Naive thymus-derived CD4-positive, alpha-beta T cell (primary cell): ENCODE measurements at regions not wholly inside any gene's neighbourhood (a gene's known extent, or its start where the extent isn't known, plus 50 kb on each side); places are given as distances from the start of the nearest gene placed in this dataset.
"Not testable (repeated sequence)": the region's sequence is repeated elsewhere in the genome, so short reads cannot be mapped to it uniquely, and the experiment has no call there.

Experiments used
- ATAC-seq: fragments of 150-1000 bp; cut with Tn5 transposase; 2 replicates; pipeline ENCODE4 v1.10.0; 2021; ENCODE audit warnings: mild to moderate bottlenecking, moderate library complexity
- CTCF ChIA-PET: fragments of 350-600 bp; sonication (Branson Sonifier 250); formaldehyde crosslinking; loops from one replicate; lab custom pipeline; 2021; ENCODE audit warnings: antibody characterized with exemption; lab: Charles Lee
- POLR2A ChIA-PET: fragments of 350-600 bp; sonication (Branson Sonifier 250); formaldehyde crosslinking; loops from one replicate; lab custom pipeline; 2021; ENCODE audit warnings: antibody characterized with exemption, inconsistent platforms; lab: Charles Lee
- DNase-seq, 9 donors: peaks; one replicate each; pipeline versions ENCODE4 v3.0.0 to v3.0.0-alpha.2; 2020 to 2022; ENCODE audit warnings: mixed read lengths in 1 of 9
- H3K27ac ChIP-seq: one replicate; pipeline ENCODE4 v1.7.0; 2013; ENCODE audit warnings: mild to moderate bottlenecking, low read depth, low read length, moderate library complexity
- H3K27me3 ChIP-seq, 2 donors: one replicate each; pipeline ENCODE4 v1.7.0; 2013; ENCODE audit warnings: low read length in 2 of 2, mild to moderate bottlenecking in 2 of 2, moderate library complexity in 2 of 2; ENCODE audit not compliant: control insufficient read depth in 2 of 2, insufficient read depth in 2 of 2
- H3K36me3 ChIP-seq, 3 experiments: 1 replicate in 2 of 3; 2 replicates in 1 of 3; pipeline ENCODE4 v1.7.0; 2013; ENCODE audit warnings: low read length in 3 of 3, mild to moderate bottlenecking in 3 of 3, moderate library complexity in 1 of 3; ENCODE audit not compliant: insufficient read depth in 3 of 3, control insufficient read depth in 2 of 3
- H3K4me1 ChIP-seq, 2 donors: one replicate each; pipeline ENCODE4 v1.7.0; 2013; ENCODE audit warnings: low read length in 2 of 2, mild to moderate bottlenecking in 2 of 2, moderate library complexity in 1 of 2; ENCODE audit not compliant: control insufficient read depth in 2 of 2, insufficient read depth in 2 of 2
- H3K4me3 ChIP-seq: 2 replicates; pipeline ENCODE4 v1.7.0; 2013; ENCODE audit warnings: mild to moderate bottlenecking, low read length
- H3K9me3 ChIP-seq, 3 experiments: 1 replicate in 2 of 3; 2 replicates in 1 of 3; pipeline ENCODE4 v1.7.0; 2013; ENCODE audit warnings: low read length in 3 of 3; ENCODE audit not compliant: control insufficient read depth in 2 of 3
- H3K27ac Mint-ChIP-seq, 9 donors: one replicate each; pipeline ENCODE4 v1.8.0; 2020 to 2022; ENCODE audit warnings: mixed read lengths in 9 of 9, mild to moderate bottlenecking in 8 of 9, moderate library complexity in 5 of 9, inconsistent platforms in 2 of 9
- H3K27me3 Mint-ChIP-seq, 5 donors: one replicate each; pipeline ENCODE4 v1.8.0; 2021 to 2022; ENCODE audit warnings: mixed read lengths in 5 of 5, mild to moderate bottlenecking in 1 of 5
- H3K36me3 Mint-ChIP-seq, 5 donors: one replicate each; pipeline ENCODE4 v1.8.0; 2020 to 2022; ENCODE audit warnings: mixed read lengths in 5 of 5, mild to moderate bottlenecking in 3 of 5, inconsistent platforms in 1 of 5
- H3K4me1 Mint-ChIP-seq, 7 donors: one replicate each; pipeline ENCODE4 v1.8.0; 2020 to 2022; ENCODE audit warnings: mixed read lengths in 7 of 7, mild to moderate bottlenecking in 3 of 7, inconsistent platforms in 1 of 7
- H3K4me3 Mint-ChIP-seq, 10 donors: one replicate each; pipeline ENCODE4 v1.8.0; 2020 to 2022; ENCODE audit warnings: mild to moderate bottlenecking in 10 of 10, mixed read lengths in 10 of 10, moderate library complexity in 6 of 10, inconsistent platforms in 2 of 10
- H3K9me3 Mint-ChIP-seq, 11 donors: one replicate each; pipeline ENCODE4 v1.8.0; 2020 to 2022; ENCODE audit warnings: mixed read lengths in 11 of 11, mild to moderate bottlenecking in 4 of 11, inconsistent platforms in 1 of 11, moderate library complexity in 1 of 11
- intact Hi-C, 2 donors: fragments of 100-400 bp; cut with micrococcal nuclease; formaldehyde crosslinking; loops; one replicate each; pipeline ENCODE4 v1.15.1; 2023

- DNase-seq (no peak), ATAC-seq (no peak)
- Histone ChIP-seq H3K27ac (no peak overlapping the region), H3K36me3 (no peaks in the 10 kb centered on the region), H3K27me3 (no peaks in the 10 kb centered on the region), H3K4me3 (no peak overlapping the region), H3K4me1 (no peaks in the 10 kb centered on the region), H3K9me3 (no peaks in the 10 kb centered on the region)
- no peak overlapping the region for H3K4me3 Mint-ChIP-seq
- no peaks in the 10 kb centered on the region for H3K4me1 Mint-ChIP-seq
- intact Hi-C loops = no loop called here
- H3K27ac Mint-ChIP-seq = no peak overlapping the region
- CTCF ChIA-PET = interaction anchor here (0.5 kb wide), 1 partner anchor 137 kb away, joined by 3 read pairs; no protein-coding TSS in a partner anchor
- POLR2A ChIA-PET = no interaction called here
- H3K9me3 Mint-ChIP-seq = peaks cover 0 to 6% (median 3%) of the 10 kb centered on the region in 11 donors
- H3K27me3 Mint-ChIP-seq = peaks cover 5 to 8% (median 8%) of the 10 kb centered on the region in 5 donors
- peaks cover 0 to 4% (median 0%) of the 10 kb centered on the region in 5 donors for H3K36me3 Mint-ChIP-seq
Measured at GRCh38 chr2:63721082-63721424, 120.6 kb upstream of the UGP2 start.

- H3K27ac ChIP-seq, H3K4me1 ChIP-seq, CTCF ChIA-PET, H3K27me3 ChIP-seq, H3K27ac Mint-ChIP-seq, H3K4me3 ChIP-seq, intact Hi-C loops, ATAC-seq, H3K36me3 ChIP-seq, H3K4me1 Mint-ChIP-seq, DNase-seq, H3K36me3 Mint-ChIP-seq, H3K4me3 Mint-ChIP-seq, H3K9me3 ChIP-seq, POLR2A ChIA-PET, H3K9me3 Mint-ChIP-seq: not testable (repeated sequence)
- H3K27me3 Mint-ChIP-seq = peaks cover 0 to 15% (median 8%) of the 10 kb centered on the region in 5 donors
Measured at GRCh38 chr2:63722284-63722683, 119.4 kb upstream of the UGP2 start.

GRCh38 chr2:63723709-63724108 is 118.0 kb upstream of the UGP2 start:
- ChIA-PET CTCF (no interaction called here), POLR2A (no interaction called here)
- peaks cover 0 to 6% (median 2%) of the 10 kb centered on the region in 11 donors for H3K9me3 Mint-ChIP-seq

GRCh38 chr2:63725212-63725611 is 116.5 kb upstream of the UGP2 start:
- H3K9me3 Mint-ChIP-seq, H3K36me3 Mint-ChIP-seq, H3K9me3 ChIP-seq, H3K4me1 ChIP-seq, H3K36me3 ChIP-seq, H3K4me1 Mint-ChIP-seq, H3K4me3 Mint-ChIP-seq, ATAC-seq, H3K27ac Mint-ChIP-seq, intact Hi-C loops, CTCF ChIA-PET, DNase-seq, H3K4me3 ChIP-seq, H3K27me3 ChIP-seq, H3K27ac ChIP-seq, POLR2A ChIA-PET: not testable (repeated sequence)
- peaks cover 0 to 11% (median 8%) of the 10 kb centered on the region in 5 donors for H3K27me3 Mint-ChIP-seq

More at GRCh38 chr2:63723709-63724108, 118.0 kb upstream of the UGP2 start:
- DNase-seq = no peak
- no peak overlapping the region for H3K27ac ChIP-seq
- no peaks in the 10 kb centered on the region for H3K36me3 ChIP-seq
- intact Hi-C loops = no loop called here
- Mint-ChIP-seq H3K27ac (no peak overlapping the region), H3K4me3 (no peak overlapping the region), H3K36me3 (peaks cover 0 to 4% (median 0%) of the 10 kb centered on the region in 5 donors), H3K4me1 (no peaks in the 10 kb centered on the region), H3K27me3 (peaks cover 0 to 10% (median 8%) of the 10 kb centered on the region in 5 donors)
- no peaks in the 10 kb centered on the region for H3K9me3 ChIP-seq
- H3K27me3 ChIP-seq = no peaks in the 10 kb centered on the region
- no peak overlapping the region for H3K4me3 ChIP-seq
- ATAC-seq = no peak
- no peaks in the 10 kb centered on the region for H3K4me1 ChIP-seq

GRCh38 chr2:63729362-63729761 is 112.3 kb upstream of the UGP2 start:
- Mint-ChIP-seq H3K9me3 (peaks cover 0 to under 1% (median 0%) of the 10 kb centered on the region in 11 donors), H3K36me3 (no peaks in the 10 kb centered on the region), H3K4me3 (no peak overlapping the region), H3K4me1 (no peaks in the 10 kb centered on the region), H3K27ac (no peak overlapping the region), H3K27me3 (peaks cover 8 to 15% (median 11%) of the 10 kb centered on the region in 5 donors)
- no peaks in the 10 kb centered on the region for H3K4me1 ChIP-seq
- CTCF ChIA-PET = no interaction called here
- H3K36me3 ChIP-seq = no peaks in the 10 kb centered on the region
- H3K4me3 ChIP-seq = no peak overlapping the region
- no peak overlapping the region for H3K27ac ChIP-seq
- POLR2A ChIA-PET = no interaction called here
- ATAC-seq (no peak), DNase-seq (no peak)
- no peaks in the 10 kb centered on the region for H3K9me3 ChIP-seq
- intact Hi-C loops = no loop called here
- H3K27me3 ChIP-seq = no peaks in the 10 kb centered on the region

GRCh38 chr2:63729831-63730230 is 111.9 kb upstream of the UGP2 start:
- Histone ChIP-seq H3K27ac (no peak overlapping the region), H3K9me3 (no peaks in the 10 kb centered on the region), H3K4me1 (no peaks in the 10 kb centered on the region), H3K27me3 (no peaks in the 10 kb centered on the region), H3K36me3 (no peaks in the 10 kb centered on the region), H3K4me3 (no peak overlapping the region)
- ChIA-PET CTCF (no interaction called here), POLR2A (no interaction called here)
- Mint-ChIP-seq H3K4me1 (no peaks in the 10 kb centered on the region), H3K9me3 (no peaks in the 10 kb centered on the region), H3K27ac (no peak overlapping the region), H3K27me3 (peaks cover 8 to 15% (median 11%) of the 10 kb centered on the region in 5 donors), H3K4me3 (no peak overlapping the region), H3K36me3 (no peaks in the 10 kb centered on the region)
- ATAC-seq (no peak), DNase-seq (no peak)
- intact Hi-C loops = no loop called here

GRCh38 chr2:63734510-63734909 is 107.2 kb upstream of the UGP2 start:
- H3K36me3 Mint-ChIP-seq = no peaks in the 10 kb centered on the region
- DNase-seq = no peak
- ATAC-seq = no peak
- H3K27ac Mint-ChIP-seq = no peak overlapping the region
- Histone ChIP-seq H3K27ac (no peak overlapping the region), H3K9me3 (no peaks in the 10 kb centered on the region), H3K27me3 (no peaks in the 10 kb centered on the region), H3K4me1 (no peaks in the 10 kb centered on the region), H3K4me3 (no peak overlapping the region), H3K36me3 (no peaks in the 10 kb centered on the region)
- ChIA-PET CTCF (no interaction called here), POLR2A (no interaction called here)
- peaks cover 0 to 3% (median 0%) of the 10 kb centered on the region in 11 donors for H3K9me3 Mint-ChIP-seq
- H3K4me3 Mint-ChIP-seq = no peak overlapping the region
- no peaks in the 10 kb centered on the region for H3K4me1 Mint-ChIP-seq
- intact Hi-C loops = no loop called here
- peaks cover 0 to 10% (median 5%) of the 10 kb centered on the region in 5 donors for H3K27me3 Mint-ChIP-seq
